ENCODE measurements at regions not wholly inside any gene's neighbourhood (a gene's known extent, or its start where the extent isn't known, plus 50 kb on each side); places are given as distances from the start of the nearest gene placed in this dataset.

GRCh38 chr10:130567011-130567410 is 430.8 kb downstream of the GLRX3 start:
- no peak for TF ChIP-seq CTCF (conservative IDR thresholded peaks at IDR 0.05)
- no peak for TF ChIP-seq ZFX (IDR thresholded peaks at IDR 0.05)
- no peak overlapping the region for H3K27ac ChIP-seq

- H3K27ac ChIP-seq = no peak overlapping the region
- no peak for TF ChIP-seq CTCF (conservative IDR thresholded peaks at IDR 0.05)
- no peak for TF ChIP-seq ZFX (IDR thresholded peaks at IDR 0.05)
These were observed 431.2 kb downstream of the GLRX3 start for GRCh38 chr10:130567436-130567835.

GRCh38 chr10:130568246-130568645 is 432.1 kb downstream of the GLRX3 start:
- no peak for TF ChIP-seq ZFX (IDR thresholded peaks at IDR 0.05)
- no peak for TF ChIP-seq CTCF (conservative IDR thresholded peaks at IDR 0.05)
- H3K27ac ChIP-seq = no peak overlapping the region

- no peak for TF ChIP-seq CTCF (conservative IDR thresholded peaks at IDR 0.05)
- no peak for TF ChIP-seq ZFX (IDR thresholded peaks at IDR 0.05)
- H3K27ac ChIP-seq = no peak overlapping the region
These were observed 433.9 kb downstream of the GLRX3 start for GRCh38 chr10:130570074-130570473.

- no peak for TF ChIP-seq CTCF (conservative IDR thresholded peaks at IDR 0.05)
- no peak for TF ChIP-seq ZFX (IDR thresholded peaks at IDR 0.05)
These were observed 435.5 kb downstream of the GLRX3 start for GRCh38 chr10:130571674-130572073.

GRCh38 chr10:130573446-130573845 is 437.3 kb downstream of the GLRX3 start:
- H3K27ac ChIP-seq = no peak overlapping the region
- TF ChIP-seq ZFX (IDR thresholded peaks at IDR 0.05) (no peak), CTCF (conservative IDR thresholded peaks at IDR 0.05) (no peak)

More at GRCh38 chr10:130571674-130572073, 435.5 kb downstream of the GLRX3 start:
- H3K27ac ChIP-seq = no peak overlapping the region

- H3K27ac ChIP-seq = no peak overlapping the region
- TF ChIP-seq ZFX (IDR thresholded peaks at IDR 0.05) (no peak), CTCF (conservative IDR thresholded peaks at IDR 0.05) (no peak)
These were observed 439.6 kb downstream of the GLRX3 start for GRCh38 chr10:130575756-130576285.
